ENCODE measurements at regions not wholly inside any gene's neighbourhood (a gene's known extent, or its start where the extent isn't known, plus 50 kb on each side); places are given as distances from the start of the nearest gene placed in this dataset.
"Not testable (repeated sequence)": the region's sequence is repeated elsewhere in the genome, so short reads cannot be mapped to it uniquely, and the experiment has no call there.

DNA sequence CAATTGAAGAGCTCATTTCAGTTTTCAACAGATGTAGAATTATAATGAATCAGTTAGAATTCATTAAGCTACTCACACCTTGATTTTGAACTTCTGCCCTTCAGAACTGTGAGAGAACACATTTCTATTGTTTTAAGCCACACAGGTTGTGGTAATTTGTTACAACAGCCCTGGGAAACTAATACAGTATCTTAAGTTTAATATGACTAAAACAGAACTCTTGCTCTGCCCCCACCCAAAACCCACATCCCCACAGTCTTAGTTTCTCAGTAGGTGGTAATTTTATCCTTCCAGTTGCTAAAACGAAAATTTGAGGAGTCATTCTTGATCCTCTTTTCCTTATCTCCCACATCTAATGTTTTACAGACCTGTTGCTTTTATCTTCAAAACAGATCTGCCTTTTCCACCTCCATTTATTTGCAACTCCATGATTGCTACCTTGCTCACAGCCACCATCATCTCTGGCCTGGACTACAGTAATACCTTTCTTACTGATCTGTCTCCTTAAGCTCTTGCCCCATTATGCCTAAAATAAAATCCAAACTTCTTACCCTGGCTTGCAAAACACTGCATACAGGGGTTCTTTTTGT, 72.8 kb upstream of the NXPH1 start:
- no peak for DNase-seq (ENCODE audit: low read depth)
- no peak overlapping the region for H3K4me3 ChIP-seq (ENCODE audit: low read depth, low read length)
- TF ChIP-seq, protein P1, sequence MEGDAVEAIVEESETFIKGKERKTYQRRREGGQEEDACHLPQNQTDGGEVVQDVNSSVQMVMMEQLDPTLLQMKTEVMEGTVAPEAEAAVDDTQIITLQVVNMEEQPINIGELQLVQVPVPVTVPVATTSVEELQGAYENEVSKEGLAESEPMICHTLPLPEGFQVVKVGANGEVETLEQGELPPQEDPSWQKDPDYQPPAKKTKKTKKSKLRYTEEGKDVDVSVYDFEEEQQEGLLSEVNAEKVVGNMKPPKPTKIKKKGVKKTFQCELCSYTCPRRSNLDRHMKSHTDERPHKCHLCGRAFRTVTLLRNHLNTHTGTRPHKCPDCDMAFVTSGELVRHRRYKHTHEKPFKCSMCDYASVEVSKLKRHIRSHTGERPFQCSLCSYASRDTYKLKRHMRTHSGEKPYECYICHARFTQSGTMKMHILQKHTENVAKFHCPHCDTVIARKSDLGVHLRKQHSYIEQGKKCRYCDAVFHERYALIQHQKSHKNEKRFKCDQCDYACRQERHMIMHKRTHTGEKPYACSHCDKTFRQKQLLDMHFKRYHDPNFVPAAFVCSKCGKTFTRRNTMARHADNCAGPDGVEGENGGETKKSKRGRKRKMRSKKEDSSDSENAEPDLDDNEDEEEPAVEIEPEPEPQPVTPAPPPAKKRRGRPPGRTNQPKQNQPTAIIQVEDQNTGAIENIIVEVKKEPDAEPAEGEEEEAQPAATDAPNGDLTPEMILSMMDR (IDR thresholded peaks at IDR 0.05; ENCODE audit: low read depth, low read length, missing control alignments): no peak

DNA sequence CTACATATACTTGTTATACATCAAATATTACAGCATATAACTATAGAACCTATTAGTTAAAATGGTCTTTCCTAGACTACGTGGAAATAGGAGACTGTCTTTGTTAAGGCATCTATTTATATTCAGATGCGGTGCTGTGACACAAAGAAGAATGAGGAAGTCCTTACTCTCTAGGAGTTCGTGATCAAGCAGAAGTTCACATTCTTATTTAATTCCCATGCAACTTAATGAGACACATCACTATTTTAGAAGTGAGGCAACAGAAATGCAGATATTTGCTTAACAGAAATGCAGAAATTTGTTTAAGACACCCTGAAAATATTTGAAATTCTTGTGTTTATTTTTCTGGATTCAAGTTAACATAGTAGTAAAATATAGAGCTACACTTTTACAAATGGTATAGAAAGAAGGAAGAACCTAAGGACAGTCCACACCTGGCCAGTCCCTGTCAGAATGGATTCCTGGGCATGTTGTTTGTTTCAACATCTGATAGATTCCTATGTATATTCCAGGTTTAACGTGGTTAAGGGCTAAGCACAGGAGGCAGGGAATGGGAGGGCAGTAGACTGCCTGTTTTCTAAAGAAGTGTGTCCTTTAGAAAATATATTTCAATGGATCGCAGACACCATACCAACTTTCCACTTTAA, 70.6 kb upstream of the NXPH1 start:
- H3K4me3 ChIP-seq (ENCODE audit: low read depth, low read length): no peak overlapping the region
- DNase-seq (ENCODE audit: low read depth): no peak
- TF ChIP-seq, protein P1 (IDR thresholded peaks at IDR 0.05; ENCODE audit: low read depth, low read length, missing control alignments): no peak

DNA sequence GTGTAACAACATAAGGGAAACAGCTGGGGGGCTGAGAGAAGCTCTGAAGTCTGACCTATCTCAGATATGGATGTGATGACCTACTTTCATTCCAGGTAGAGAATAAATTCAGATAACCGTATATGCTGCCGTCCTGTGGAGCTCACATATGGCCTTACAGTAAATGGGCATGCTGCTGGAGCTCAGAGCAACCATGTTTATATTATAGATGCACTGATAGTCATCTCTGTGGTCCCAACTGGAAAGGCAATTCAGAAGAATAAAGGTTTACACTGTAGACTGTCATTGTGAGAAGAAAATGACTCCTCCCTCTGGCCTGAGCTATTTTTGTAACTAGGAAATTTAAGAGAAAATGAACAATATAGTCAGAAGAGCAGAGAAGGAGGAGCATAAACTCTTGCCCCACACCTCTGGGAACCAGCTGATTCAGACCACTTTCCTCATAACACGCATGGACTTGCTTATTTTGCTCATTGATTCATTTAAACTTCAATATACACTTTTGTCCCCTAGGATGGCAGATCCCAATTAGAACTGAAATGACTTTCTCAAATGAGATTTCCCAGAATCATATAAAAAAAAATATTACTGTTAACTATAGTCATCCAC, 69.9 kb upstream of the NXPH1 start:
- H3K4me3 ChIP-seq (ENCODE audit: low read depth, low read length): no peak overlapping the region
- no peak for DNase-seq (ENCODE audit: low read depth)
- TF ChIP-seq, protein P1 (IDR thresholded peaks at IDR 0.05; ENCODE audit: low read depth, low read length, missing control alignments): no peak

DNA sequence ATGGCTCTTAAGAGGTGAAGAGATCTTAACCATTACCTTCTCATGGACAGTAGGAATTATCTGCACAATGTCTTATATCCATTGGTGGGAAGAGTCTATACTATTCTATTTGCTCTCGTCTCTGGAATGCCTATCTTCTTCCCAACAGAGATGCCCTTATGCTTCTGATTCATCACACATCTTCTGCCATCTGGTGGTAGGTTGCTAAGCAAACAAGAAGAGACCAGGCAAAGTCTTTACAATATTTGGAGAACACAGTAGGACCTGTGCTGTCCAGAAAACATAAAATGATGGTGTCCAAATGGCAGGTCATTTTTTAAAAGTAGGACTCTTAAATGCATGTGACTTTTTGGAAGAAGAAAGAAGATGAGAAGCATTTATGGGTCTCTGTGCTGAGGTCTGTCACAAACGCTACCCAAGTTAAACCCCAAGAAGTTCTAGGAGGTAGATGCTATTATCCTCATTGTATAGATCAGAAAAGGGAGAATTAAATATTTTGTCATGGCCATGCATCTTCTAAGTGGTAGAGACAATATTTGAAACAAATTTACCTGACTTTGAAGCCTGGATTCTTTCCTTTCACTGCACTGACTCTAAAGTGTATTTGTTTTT, 67.8 kb upstream of the NXPH1 start:
- no peak for DNase-seq (ENCODE audit: low read depth)
- TF ChIP-seq, protein P1 (IDR thresholded peaks at IDR 0.05; ENCODE audit: low read depth, low read length, missing control alignments): peak; percentile 60
- H3K4me3 ChIP-seq (ENCODE audit: low read depth, low read length): no peak overlapping the region

DNA sequence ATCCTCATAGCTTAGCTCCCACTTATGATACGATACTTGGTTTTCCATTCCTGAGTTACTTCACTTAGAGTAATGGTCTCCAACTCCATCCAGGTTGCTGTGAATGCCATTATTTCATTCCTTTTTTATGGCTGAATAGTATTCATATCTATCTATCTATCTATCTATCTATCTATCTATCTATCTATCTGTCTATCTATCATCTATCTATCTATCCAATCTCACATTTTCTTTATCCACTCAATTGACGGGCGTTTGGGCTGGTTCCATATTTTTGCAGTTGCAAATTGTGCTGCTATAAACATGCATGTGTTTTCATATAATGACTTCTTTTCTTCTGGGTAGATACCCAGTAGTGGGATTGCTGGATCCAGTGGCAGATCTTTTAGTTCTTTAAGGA, 65.4 kb upstream of the NXPH1 start:
- not testable (repeated sequence) for DNase-seq (ENCODE audit: low read depth); H3K4me3 ChIP-seq (ENCODE audit: low read depth, low read length)

DNA sequence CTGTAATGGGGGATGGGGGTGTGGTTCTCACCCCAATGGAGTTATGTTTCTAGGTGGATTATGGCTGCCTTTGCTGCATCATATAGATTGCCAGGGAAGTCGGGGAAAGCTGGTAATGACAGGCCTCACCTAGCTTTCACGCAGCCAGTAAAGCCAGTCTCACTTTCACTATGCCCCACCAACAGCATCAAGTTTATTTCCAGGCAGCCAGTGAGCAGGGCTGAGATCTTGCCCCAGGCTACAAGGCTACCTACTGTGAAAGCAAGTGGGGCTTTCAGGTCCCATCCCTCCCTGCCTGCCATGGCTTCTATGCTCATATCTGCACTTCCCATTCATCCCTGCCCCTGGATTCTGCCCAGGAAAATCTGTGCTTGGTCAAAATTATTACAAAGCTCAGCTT, 61.7 kb upstream of the NXPH1 start:
- no peak for DNase-seq (ENCODE audit: low read depth)
- TF ChIP-seq, protein P1 (IDR thresholded peaks at IDR 0.05; ENCODE audit: low read depth, low read length, missing control alignments): no peak
- no peak overlapping the region for H3K4me3 ChIP-seq (ENCODE audit: low read depth, low read length)

DNA sequence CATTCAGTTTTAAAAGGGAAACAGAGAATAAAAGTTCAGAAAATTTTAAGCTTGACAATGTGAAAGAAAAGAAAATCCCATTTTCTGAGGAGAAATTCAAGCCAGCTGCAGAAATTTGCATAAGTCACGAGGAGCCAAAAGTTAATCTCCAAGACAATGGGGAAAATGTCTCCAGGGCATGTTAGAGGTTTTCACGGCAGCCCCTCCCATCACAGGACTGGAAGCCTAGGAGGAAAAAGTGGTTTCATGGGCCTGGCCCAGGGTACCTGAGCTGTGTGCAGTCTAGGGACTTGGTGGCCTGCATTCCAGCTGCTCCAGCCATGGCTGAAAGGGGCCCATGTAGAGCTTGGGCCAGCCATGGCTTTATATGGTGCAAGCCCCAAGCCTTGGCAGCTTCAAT, 59.6 kb upstream of the NXPH1 start:
- no peak overlapping the region for H3K4me3 ChIP-seq (ENCODE audit: low read depth, low read length)
- TF ChIP-seq, protein P1 (IDR thresholded peaks at IDR 0.05; ENCODE audit: low read depth, low read length, missing control alignments): no peak
- DNase-seq (ENCODE audit: low read depth): no peak

Data from GM12864 (cell line).